NCI-H1417 treated with DMSO at 0.1 percent for 48 hours (cell line): ENCODE measurements at regions not wholly inside any gene's neighbourhood (a gene's known extent, or its start where the extent isn't known, plus 50 kb on each side); places are given as distances from the start of the nearest gene placed in this dataset.
"Not testable (repeated sequence)": the region's sequence is repeated elsewhere in the genome, so short reads cannot be mapped to it uniquely, and the experiment has no call there.

Source experiments
- DNase-seq: peaks from one replicate; lab custom pipeline; 2025; lab: John Stamatoyannopoulos, UW

- no peak for DNase-seq
Measured at GRCh38 chr1:65020774-65021173, 54.4 kb upstream of the JAK1 start.

GRCh38 chr1:65021795-65022194, 55.4 kb upstream of the JAK1 start:
- DNase-seq = no peak

DNA sequence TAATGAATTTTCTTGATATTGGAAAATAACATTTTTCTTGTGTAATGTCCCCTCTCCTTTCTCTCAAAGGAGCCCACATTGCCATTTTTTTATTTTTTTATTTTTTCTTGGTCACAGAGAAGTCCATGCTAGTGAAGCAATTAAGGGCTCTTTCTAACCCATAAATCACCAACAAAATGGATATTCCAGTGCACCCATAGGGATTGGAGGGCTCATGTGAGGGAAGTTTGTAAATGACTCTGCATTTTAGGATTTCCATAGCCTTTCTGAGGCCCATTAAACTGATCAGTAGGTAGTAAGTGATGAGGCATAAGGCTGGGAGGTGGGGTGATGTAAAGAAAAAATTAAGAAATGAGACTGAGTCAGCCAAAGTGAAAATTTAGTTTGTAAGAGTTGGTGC, 55.9 kb upstream of the JAK1 start:
- DNase-seq = no peak

DNA sequence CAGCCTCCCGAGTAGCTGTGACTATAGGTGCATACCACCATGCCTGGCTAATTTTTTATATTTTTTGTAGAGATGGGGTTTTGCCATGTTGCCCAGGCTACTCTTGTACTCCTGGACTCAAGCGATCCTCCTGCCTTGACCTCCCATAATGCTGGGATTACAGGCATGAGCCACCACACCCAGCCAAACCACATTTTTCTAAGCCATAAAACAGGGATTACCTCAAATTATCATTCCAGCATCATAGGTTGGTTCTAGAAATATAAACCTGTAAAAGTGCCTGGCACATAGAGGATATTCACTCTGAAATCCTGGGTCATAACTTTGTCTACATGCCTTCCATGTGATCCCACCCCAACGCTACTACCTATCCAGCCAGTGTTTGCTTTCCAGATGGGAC, 59.4 kb upstream of the JAK1 start:
- DNase-seq = no peak

- no peak for DNase-seq
Measured at GRCh38 chr1:65026235-65026634, 59.9 kb upstream of the JAK1 start.

GRCh38 chr1:65027666-65028358, 61.5 kb upstream of the JAK1 start:
- DNase-seq = no peak

DNA sequence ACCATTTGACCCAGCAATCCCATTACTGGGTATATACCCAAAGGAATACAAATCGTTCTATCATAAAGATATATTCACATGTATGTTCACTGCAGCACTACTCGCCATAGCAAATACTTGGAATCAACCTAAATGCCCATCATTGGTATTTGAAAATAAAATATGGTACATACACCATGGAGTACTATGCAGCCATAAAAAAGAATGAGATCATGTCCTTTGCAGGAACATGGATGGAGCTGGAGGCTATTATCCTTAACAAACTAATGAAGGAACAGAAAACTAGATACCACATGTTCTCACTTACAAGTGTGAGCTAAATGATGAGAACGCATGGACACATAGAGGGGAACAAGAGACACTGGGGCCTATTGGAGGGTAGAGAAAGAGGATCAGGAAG, 63.1 kb upstream of the JAK1 start:
- DNase-seq = not testable (repeated sequence)

GRCh38 chr1:65034879-65035278, 68.5 kb upstream of the JAK1 start:
- DNase-seq = not testable (repeated sequence)

GRCh38 chr1:65036570-65037051, 70.3 kb upstream of the JAK1 start:
- DNase-seq = no peak

- DNase-seq = no peak
Measured at GRCh38 chr1:65039066-65039465, 72.7 kb upstream of the JAK1 start.

DNA sequence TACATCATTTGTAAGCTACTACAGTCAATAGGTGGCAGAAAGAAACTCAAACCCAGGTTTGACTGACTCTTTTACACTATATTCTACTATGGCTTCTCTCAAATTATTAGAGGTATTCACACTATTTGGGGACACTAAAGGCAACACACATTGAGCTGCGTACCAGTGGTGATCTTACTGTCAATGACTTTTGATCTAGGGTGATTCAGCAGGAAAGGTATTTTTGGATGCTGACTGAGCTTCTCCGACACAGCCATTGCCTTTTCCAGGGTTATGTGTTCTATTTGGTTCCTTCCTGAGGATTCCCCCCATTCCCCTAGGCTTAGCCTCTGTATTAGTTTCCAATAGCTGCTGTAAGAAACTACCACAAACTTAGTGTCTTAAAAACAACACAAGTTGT, 73.2 kb upstream of the JAK1 start:
- no peak for DNase-seq

DNA sequence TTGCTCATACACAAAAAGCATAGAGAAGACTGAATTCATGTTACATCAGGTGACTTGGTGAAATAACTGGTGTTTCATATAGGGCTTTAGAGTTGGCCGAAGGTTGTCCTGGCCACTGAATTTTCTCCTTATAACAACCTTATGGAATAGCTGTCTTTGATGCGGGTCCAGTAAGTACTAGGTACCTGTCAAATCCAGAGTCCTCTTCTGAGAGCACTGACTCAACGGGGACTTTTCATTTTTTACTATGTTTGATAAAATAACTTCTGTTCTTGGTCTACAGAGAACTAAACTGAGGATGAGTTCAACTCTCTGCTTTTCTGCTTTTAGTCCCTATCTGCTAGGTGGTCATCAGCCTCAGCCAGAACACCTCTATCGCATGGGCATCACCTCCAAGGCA, 76.1 kb upstream of the JAK1 start:
- DNase-seq = no peak

- no peak for DNase-seq
Measured at GRCh38 chr1:65044411-65044810, 78.1 kb upstream of the JAK1 start.

DNA sequence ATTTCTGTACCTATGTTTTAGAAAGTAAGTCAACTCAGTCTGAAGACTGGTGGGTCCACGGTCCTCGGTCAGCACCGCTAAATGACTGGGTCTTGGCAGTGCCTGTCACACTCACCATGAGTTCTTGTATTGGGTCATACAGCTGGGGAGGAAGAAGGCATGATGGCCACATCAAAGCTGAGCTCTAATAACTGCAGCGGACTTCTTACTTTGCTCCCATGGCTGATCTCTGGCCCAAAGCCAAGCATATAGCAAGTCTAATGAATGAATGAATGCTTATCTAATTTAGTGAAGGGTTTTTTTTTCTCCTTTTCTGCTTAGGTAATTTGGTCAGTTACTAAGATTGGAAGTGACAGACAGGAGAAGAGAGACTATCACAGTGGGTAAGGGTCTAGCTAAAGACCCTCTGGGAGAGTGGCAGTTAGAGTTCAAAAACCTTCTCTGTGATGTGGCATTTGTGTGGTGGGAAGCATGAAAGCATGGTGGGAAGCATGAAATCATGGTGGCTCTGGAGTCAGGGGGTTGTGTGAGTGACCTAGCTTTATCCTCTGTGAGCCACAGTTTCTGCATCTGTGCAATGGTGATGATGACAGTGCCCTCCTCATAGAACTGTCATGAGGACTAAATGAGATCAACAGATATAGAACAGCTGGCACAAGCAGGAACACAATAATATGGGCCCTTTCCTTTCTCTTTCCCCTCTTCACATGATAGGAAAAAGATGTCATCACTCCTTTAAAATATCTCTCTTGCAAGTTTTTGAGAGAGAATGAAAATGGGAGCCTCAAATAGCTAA, 78.9 kb upstream of the JAK1 start:
- DNase-seq = no peak

DNA sequence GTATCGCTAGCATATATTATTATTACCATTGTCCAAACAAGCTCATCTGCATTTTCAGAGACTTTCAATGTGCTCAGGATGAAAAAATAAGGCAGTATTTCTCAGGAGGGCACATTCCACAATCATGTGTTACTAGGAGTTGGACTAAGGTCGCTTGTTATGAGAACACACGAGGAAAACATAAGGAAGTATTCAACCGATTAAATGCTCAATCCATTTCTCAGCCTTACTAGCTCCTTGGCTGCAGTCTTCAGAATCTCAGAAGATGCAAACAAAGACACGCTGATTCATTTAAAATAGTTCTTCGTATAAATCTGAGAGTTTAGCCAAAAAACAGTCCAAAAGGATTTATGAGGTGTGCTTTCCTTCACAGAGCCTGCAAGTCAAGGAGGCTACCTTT, 82.0 kb upstream of the JAK1 start:
- DNase-seq = no peak

DNA sequence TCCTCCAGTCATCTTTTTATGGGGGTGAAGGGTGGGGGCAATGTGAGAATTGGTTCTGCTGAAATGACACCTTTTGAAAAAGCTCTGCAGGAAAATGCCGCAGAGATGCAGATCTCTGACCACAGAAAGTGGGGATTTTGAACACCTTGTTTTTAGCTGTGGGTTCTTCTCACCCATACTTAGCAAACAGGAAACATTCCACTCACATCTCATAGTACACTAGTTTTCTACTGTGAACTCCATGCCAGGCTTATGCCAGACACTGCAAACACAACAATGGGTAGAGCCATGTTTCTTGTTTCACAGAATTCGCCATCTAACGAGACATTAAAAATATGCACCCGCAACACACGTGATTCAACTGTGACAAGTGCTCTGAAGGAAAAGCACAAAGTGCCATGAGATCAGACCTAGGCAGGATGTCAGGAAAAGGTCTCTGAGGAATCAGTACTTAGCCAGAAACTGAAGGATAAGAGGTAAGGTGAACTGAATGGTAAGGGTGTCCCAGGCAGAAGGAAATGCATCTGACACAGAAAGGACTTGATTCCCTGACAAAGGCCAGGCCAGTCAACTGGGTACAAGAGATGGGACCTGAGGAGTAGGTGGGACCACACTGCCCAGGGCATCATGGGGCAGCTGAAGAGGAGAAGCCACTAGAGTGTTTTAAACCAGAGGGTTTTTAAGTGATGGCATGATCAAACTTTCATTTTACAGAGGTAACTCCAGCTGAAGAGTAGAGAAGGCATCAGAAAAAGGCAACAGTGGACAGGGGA, 83.8 kb upstream of the JAK1 start:
- no peak for DNase-seq

GRCh38 chr1:65050735-65051134, 84.4 kb upstream of the JAK1 start:
- peak; percentile 68 for DNase-seq

DNA sequence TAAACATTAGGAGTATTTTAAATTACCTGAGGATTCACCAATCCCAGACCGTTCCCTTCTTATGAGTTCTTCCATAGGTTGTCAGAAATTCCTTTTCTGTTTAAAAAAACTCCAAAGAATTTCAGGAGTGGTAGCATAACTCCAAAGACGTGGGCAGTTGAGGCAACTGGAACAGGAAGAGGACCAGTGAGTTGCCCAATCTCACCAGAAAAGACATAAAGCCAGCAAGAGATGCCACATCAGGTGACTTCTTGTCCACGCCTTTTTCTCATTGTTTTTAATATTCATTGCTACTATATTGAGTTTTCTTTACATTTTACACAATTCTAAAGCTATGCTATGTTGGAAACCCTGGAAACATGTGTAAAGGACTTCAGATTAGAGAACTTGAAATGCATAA, 88.1 kb upstream of the JAK1 start:
- DNase-seq = no peak

DNA sequence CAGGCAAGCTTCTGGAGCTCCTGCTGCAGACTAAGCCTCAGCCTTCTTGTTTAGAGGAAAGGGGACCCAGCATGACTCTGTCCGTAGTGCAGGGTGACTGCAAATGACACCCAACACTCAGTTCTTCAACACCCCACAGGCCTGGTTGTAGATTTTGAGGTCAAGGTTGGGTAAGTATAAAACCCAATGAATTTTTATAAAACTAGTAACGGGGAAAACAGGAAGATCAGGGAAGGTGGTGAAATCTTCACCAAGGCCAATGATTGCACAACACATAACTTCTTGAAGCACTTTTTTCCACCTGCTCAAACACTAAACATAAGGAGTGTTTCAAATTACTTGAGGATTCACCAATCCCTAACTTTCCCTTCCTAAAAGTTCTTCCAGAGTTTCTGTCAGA, 89.4 kb upstream of the JAK1 start:
- no peak for DNase-seq

DNA sequence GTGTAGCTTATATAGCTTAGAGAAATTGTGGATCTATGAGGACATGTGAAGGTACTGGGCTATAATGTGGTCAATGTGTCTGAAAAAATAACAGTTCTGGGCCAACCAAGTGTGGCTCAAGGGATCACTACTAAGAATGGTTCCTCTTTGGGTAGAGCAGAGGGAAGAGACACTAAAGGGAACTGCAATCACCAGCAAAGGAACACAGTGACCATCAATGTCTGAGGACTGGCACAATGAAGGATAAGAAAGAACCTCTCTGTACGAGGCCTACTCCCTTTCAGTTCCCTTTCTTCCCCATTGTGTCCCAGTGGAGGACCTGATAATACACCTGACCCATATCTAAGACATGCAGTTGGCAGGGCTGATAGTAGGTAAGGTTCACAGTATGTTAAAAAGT, 89.9 kb upstream of the JAK1 start:
- no peak for DNase-seq

DNA sequence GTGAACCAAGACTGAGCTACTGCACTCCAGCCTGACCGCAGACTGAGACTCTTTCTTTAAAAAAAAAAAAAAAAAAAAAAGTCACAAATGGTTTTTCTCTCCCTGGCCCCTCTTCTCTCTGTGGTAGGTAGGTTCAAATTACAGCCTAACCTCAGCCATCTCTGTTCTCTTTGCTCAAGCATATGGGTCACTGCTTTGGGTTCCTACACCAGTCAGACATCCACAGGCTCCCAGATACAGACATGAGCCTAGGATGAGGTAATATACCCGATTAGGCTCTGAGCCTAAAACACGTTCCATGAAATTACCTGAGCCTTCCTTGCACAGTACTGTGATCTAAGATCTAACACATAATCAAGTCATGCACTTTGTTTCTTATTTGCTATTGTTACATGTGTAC, 90.5 kb upstream of the JAK1 start:
- no peak for DNase-seq

DNA sequence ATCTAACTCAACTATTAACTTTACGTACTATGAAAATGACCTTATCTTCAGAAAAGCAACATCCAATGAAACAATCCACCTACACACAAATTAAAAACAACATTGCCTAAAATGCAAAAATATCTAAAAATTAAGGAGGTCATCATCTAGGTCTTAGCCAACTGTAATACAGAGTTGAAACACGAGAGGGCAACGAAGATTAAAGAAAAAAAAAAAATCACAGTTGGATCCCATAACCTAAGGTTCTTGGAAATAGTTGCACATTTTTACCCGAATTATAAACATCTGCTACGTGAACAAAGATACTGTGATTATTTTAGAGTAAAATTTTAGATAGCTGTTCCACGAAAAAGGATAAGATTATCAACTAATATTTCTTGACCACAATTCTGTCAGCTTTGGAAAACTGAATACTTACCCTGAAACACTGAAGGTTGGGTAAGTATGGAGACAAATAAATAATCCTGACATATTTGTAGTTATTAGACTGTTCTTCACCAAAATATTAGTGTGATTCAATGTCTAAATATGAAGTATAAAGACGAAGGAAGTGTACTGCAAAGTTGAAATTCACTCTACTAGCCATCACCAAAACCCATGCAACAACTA, 88.0 kb upstream of the AK4 start:
- DNase-seq = no peak
